HFFc6 (cell line): ENCODE measurements at regions not wholly inside any gene's neighbourhood (a gene's known extent, or its start where the extent isn't known, plus 50 kb on each side); places are given as distances from the start of the nearest gene placed in this dataset.

ENCODE experiments used
- DNase-seq: peaks from one replicate; pipeline ENCODE4 v3.0.0-alpha.2; 2018
- H3K27ac Mint-ChIP-seq: 2 replicates; pipeline ENCODE4 v1.8.0; 2020; ENCODE audit warnings: mild to moderate bottlenecking, mixed read lengths
- H3K27me3 Mint-ChIP-seq: 2 replicates; pipeline ENCODE4 v1.8.0; 2021; ENCODE audit warnings: mild to moderate bottlenecking, moderate library complexity, mixed read lengths; ENCODE audit not compliant: insufficient read depth
- H3K36me3 Mint-ChIP-seq: 2 replicates; pipeline ENCODE4 v1.8.0; 2021; ENCODE audit warnings: low read depth, mixed read lengths
- H3K4me1 Mint-ChIP-seq: 2 replicates; pipeline ENCODE4 v1.8.0; 2020; ENCODE audit warnings: low read depth, mixed read lengths
- H3K4me3 Mint-ChIP-seq: 2 replicates; pipeline ENCODE4 v1.8.0; 2020; ENCODE audit warnings: mild to moderate bottlenecking, moderate library complexity, mixed read lengths
- H3K9me3 Mint-ChIP-seq: 2 replicates; pipeline ENCODE4 v1.8.0; 2020; ENCODE audit warnings: mild to moderate bottlenecking, mixed read lengths
- CTCF ChIP-seq: fragments of 200-600 bp; sonication (generic); IDR thresholded peaks from 2 replicates; pipeline ENCODE4 v1.5.0; 2021; ENCODE audit warnings: antibody characterized with exemption, mild to moderate bottlenecking

DNA sequence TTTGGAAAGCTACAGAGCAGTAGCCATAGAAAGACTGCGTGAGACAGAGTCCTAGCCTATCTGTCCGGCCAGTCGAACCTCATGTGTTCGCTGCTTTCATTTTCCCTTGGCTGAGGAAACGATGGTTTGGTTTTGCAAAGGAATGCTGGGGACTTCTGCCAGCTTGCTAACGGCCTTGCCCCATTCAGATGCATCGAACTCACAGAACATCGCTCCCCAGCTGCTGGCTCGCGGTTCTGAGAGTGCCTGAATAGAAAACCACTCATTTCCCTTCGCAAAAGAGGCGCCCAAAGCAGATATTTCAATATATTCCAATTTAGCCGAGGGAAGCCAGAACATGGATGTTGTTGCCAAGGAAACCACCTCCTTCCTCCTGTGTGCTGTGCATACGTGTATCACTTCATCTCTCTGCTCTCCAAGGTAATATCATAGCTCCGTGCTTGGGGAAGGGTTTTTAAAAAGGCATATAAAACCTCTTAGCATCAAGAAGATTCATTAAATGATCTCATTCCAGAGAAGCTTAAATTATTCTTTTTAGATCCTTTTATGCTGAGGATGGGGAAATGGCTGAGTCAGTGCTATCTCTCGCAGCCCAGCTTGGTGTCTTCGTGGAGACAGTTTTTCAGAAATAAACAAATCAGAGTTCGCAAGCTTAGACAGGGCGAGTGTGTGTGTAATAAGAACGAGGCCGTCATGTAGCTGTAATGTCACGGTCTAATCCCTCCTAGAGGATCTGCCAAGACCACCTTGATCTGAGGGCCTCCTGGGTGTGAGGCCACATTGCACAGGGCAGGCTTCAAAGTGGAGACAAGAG is 215.2 kb downstream of the RPS24 start:
- H3K27ac Mint-ChIP-seq, result peak overlapping the region; percentile 88
- peak overlapping the region; percentile 58; the same call in 1 of the 2 replicates for H3K4me3 Mint-ChIP-seq
- H3K36me3 Mint-ChIP-seq, result peaks cover 16% of the 10 kb centered on the region
- TF ChIP-seq CTCF, result no peak
- no peak for DNase-seq
- peaks cover 4% of the 10 kb centered on the region; the same call in 1 of the 2 replicates for H3K9me3 Mint-ChIP-seq
- H3K27me3 Mint-ChIP-seq, result no peaks in the 10 kb centered on the region
- peaks cover 40% of the 10 kb centered on the region for H3K4me1 Mint-ChIP-seq

- H3K27me3 Mint-ChIP-seq, result no peaks in the 10 kb centered on the region
- H3K27ac Mint-ChIP-seq, result peak overlapping the region; percentile 88
- peaks cover 48% of the 10 kb centered on the region for H3K4me1 Mint-ChIP-seq
- no peaks in the 10 kb centered on the region for H3K9me3 Mint-ChIP-seq
- H3K36me3 Mint-ChIP-seq, result peaks cover 15% of the 10 kb centered on the region; the same call in 1 of the 2 replicates
- TF ChIP-seq CTCF, result no peak
- no peak for DNase-seq
- H3K4me3 Mint-ChIP-seq, result peak overlapping the region; percentile 58; the same call in 1 of the 2 replicates
Observed at GRCh38 chr10:78249690-78250089, 216.0 kb downstream of the RPS24 start.

GRCh38 chr10:78250313-78251015 is 216.8 kb downstream of the RPS24 start:
- Mint-ChIP-seq H3K9me3 (no peaks in the 10 kb centered on the region), H3K27me3 (no peaks in the 10 kb centered on the region), H3K36me3 (peaks cover 8% of the 10 kb centered on the region; the same call in 1 of the 2 replicates), H3K4me3 (no peak overlapping the region), H3K27ac (no peak overlapping the region), H3K4me1 (peaks cover 56% of the 10 kb centered on the region)
- DNase-seq, result no peak
- TF ChIP-seq CTCF, result no peak

DNA sequence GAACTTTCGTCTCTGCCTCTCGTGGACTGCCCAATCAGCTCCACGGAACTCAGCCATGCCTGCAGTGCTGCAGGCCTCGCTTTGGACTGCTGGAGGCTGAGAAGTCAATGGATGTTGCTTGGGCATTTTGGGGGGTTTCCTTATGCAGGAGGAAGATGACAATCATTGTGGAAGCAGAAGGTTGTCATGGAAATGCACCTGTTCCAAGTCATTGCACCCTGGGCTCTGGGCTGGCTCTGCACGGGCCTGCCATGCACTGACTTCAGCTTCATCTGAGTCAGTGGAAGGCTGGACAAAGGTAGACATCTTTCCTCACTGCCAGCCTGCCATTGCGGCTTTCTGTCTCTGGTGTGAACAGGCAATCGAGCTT is 217.3 kb downstream of the RPS24 start:
- no peak for TF ChIP-seq CTCF

GRCh38 chr10:78252286-78252685 is 218.6 kb downstream of the RPS24 start:
- H3K27ac Mint-ChIP-seq, result no peak overlapping the region
- peaks cover 74% of the 10 kb centered on the region for H3K4me1 Mint-ChIP-seq
- no peak overlapping the region for H3K4me3 Mint-ChIP-seq
- H3K36me3 Mint-ChIP-seq, result peaks cover 5% of the 10 kb centered on the region; the same call in 1 of the 2 replicates
- no peak for TF ChIP-seq CTCF
- no peaks in the 10 kb centered on the region for H3K27me3 Mint-ChIP-seq
- no peaks in the 10 kb centered on the region for H3K9me3 Mint-ChIP-seq
- no peak for DNase-seq

More for the DNA sequence above, 217.3 kb downstream of the RPS24 start:
- H3K4me3 Mint-ChIP-seq, result no peak overlapping the region
- no peaks in the 10 kb centered on the region for H3K27me3 Mint-ChIP-seq
- H3K9me3 Mint-ChIP-seq, result no peaks in the 10 kb centered on the region
- peaks cover 61% of the 10 kb centered on the region for H3K4me1 Mint-ChIP-seq
- peak overlapping the region; percentile 3; the same call in 1 of the 2 replicates for H3K27ac Mint-ChIP-seq
- peaks cover 5% of the 10 kb centered on the region; the same call in 1 of the 2 replicates for H3K36me3 Mint-ChIP-seq
- no peak for DNase-seq
